Activated CD4-positive, alpha-beta memory T cell treated with anti-CD3 and anti-CD28 coated beads, Interleukin-2, amount 10 ng/mL, durations not matched to agents 7 days and 5 days (primary cell): ENCODE measurements at regions not wholly inside any gene's neighbourhood (a gene's known extent, or its start where the extent isn't known, plus 50 kb on each side); places are given as distances from the start of the nearest gene placed in this dataset.
"Not testable (repeated sequence)": the region's sequence is repeated elsewhere in the genome, so short reads cannot be mapped to it uniquely, and the experiment has no call there.

Experiments used
- CTCF ChIA-PET: fragments of 350-600 bp; sonication (Branson Sonifier 250); formaldehyde crosslinking; loops from one replicate; lab custom pipeline; 2021; ENCODE audit warnings: antibody characterized with exemption, inconsistent platforms; lab: Charles Lee
- POLR2A ChIA-PET: fragments of 350-600 bp; sonication (Branson Sonifier 250); formaldehyde crosslinking; loops from one replicate; lab custom pipeline; 2021; ENCODE audit warnings: antibody characterized with exemption; lab: Charles Lee
- DNase-seq: peaks from one replicate; pipeline ENCODE4 v3.0.0-alpha.2; 2020
- H3K27ac Mint-ChIP-seq: one replicate; pipeline ENCODE4 v1.8.0; 2021; ENCODE audit warnings: mild to moderate bottlenecking, mixed read lengths
- H3K27me3 Mint-ChIP-seq: one replicate; pipeline ENCODE4 v1.8.0; 2021; ENCODE audit warnings: mixed read lengths
- H3K36me3 Mint-ChIP-seq: one replicate; pipeline ENCODE4 v1.8.0; 2021; ENCODE audit warnings: low read depth, mixed read lengths
- H3K4me1 Mint-ChIP-seq: one replicate; pipeline ENCODE4 v1.8.0; 2021; ENCODE audit warnings: mixed read lengths
- H3K4me3 Mint-ChIP-seq: one replicate; pipeline ENCODE4 v1.8.0; 2021; ENCODE audit warnings: mild to moderate bottlenecking, mixed read lengths
- H3K9me3 Mint-ChIP-seq: one replicate; pipeline ENCODE4 v1.8.0; 2021; ENCODE audit warnings: mixed read lengths

DNA sequence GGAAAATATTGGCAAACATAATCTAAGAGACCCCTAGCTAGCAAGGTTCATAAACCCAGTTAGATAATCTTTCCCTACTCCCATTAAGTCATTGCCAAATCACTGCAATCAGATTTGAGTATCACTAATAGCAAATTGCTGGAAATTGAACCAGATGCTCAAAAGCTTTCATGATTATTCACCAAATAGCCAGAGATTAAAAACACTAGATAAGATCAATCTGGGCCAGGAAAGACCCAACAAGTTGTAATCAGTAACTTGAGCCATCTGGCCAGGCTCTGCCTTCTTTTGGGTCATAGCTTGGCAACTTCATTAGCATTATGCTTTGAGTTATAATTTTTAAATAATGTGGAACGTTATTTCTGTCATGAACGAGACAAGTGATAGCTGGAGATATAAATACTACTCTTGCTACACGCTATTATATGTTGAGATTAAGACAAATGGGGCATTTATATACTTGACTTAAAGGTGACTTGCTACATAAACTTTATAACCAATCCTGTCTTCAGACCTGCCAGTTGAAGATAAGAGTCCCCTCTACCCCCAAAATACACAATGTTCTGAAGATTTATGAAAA lies 196.6 kb upstream of the EDNRA start:
- no peak for DNase-seq
- Mint-ChIP-seq H3K4me1 (no peaks in the 10 kb centered on the region), H3K4me3 (no peak overlapping the region), H3K27ac (no peak overlapping the region), H3K36me3 (no peaks in the 10 kb centered on the region), H3K27me3 (no peaks in the 10 kb centered on the region), H3K9me3 (no peaks in the 10 kb centered on the region)
- ChIA-PET CTCF (no interaction called here), POLR2A (no interaction called here)

DNA sequence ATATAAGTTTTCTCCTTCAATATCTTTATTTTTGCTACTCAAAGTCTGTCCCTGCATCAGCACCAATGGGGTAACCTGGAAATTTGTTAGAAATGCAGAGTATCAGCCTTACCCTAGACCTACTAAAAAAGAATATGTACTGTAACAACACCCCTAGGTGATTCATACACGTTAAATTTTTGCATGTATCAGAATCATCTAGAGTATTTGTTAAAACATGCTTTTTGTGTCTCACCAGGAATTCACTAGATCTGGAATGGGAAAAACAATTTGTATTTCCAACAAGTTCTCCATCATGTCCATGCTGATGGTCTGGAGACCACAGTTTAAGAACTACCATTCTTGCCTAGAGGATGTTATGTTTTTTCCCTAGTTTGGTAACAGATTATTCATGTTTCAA lies 196.0 kb upstream of the EDNRA start:
- H3K4me3 Mint-ChIP-seq, result no peak overlapping the region
- no peaks in the 10 kb centered on the region for H3K36me3 Mint-ChIP-seq
- no peak overlapping the region for H3K27ac Mint-ChIP-seq
- H3K9me3 Mint-ChIP-seq, result no peaks in the 10 kb centered on the region
- no peak for DNase-seq
- H3K4me1 Mint-ChIP-seq, result no peaks in the 10 kb centered on the region
- CTCF ChIA-PET, result no interaction called here
- POLR2A ChIA-PET, result no interaction called here
- H3K27me3 Mint-ChIP-seq, result no peaks in the 10 kb centered on the region

DNA sequence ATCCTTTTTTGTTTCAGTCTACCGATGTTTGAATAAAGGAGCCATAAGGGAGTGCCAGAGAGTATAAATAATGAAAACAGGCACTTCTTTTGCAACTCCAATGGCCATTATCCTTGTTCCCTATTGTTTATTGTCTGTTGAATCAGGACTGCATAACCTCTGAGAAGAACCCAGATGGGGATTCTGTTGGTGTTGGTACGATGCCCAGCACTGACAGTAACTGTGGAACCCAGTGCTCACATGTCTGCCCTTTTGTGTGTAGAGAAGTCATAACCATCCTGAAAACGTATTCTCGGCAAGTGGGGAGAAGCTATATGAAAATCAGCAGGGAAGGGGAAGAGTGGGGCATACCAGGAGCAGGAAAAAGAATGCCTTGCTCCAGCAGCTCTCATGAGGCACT lies 195.1 kb upstream of the EDNRA start:
- no peaks in the 10 kb centered on the region for H3K9me3 Mint-ChIP-seq
- no peaks in the 10 kb centered on the region for H3K4me1 Mint-ChIP-seq
- CTCF ChIA-PET, result no interaction called here

DNA sequence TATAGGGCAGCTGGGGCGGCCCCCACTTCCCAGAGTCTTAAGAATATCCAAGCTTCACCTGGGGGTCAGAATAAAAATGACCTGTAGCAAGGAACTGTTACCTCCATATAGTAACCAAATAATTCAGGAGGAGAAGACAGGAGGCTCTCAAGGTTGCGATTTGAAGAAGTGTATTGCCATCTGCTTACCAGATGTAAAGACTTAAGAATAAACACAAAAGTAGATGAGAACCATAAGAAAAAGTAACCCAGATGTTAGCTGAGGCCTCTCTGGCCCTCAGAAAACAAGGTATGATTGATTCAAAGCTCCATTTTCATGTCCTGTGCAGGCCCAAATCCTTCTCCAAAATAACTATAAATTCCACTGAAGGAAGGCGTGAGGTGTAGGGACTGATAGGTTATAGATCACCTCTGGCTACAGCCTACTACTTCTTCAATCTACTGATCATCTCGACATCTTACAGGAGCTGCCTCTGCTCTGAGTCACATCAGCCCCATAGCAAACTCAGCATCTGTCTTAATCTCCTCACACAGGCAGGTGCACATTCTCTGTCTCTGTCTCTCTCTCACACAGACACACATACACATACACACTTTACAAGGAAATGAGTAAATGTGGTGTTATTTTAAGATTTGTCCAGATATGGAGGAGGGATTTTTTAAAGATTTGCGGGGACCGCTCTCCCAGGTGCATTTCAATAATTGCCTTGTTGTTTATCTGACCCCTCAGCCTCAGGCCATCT lies 193.9 kb upstream of the EDNRA start:
- Mint-ChIP-seq H3K36me3 (no peaks in the 10 kb centered on the region), H3K9me3 (no peaks in the 10 kb centered on the region), H3K4me1 (no peaks in the 10 kb centered on the region), H3K27me3 (no peaks in the 10 kb centered on the region), H3K27ac (no peak overlapping the region), H3K4me3 (no peak overlapping the region)
- no peak for DNase-seq
- ChIA-PET CTCF (no interaction called here), POLR2A (no interaction called here)

More for the DNA sequence above, 195.1 kb upstream of the EDNRA start:
- POLR2A ChIA-PET, result no interaction called here
- Mint-ChIP-seq H3K27ac (no peak overlapping the region), H3K27me3 (no peaks in the 10 kb centered on the region), H3K36me3 (no peaks in the 10 kb centered on the region), H3K4me3 (no peak overlapping the region)
- no peak for DNase-seq

DNA sequence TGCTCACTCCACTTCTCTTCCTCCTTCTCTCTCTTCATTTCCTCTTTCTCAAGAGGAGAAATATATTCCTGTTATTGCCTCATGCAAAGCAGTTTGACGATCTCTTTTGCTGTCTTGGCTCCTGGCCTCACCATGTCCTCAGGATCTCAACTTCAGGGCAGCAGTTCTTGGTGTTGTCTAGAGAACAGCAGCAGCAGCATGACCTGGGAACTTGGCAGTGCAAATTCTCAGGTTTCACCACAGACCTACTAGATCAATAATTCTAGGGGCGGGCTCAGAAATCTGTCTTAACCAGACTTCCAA lies 193.4 kb upstream of the EDNRA start:
- no peak overlapping the region for H3K27ac Mint-ChIP-seq
- H3K27me3 Mint-ChIP-seq, result no peaks in the 10 kb centered on the region
- ChIA-PET POLR2A (no interaction called here), CTCF (no interaction called here)
- no peak overlapping the region for H3K4me3 Mint-ChIP-seq
- no peaks in the 10 kb centered on the region for H3K4me1 Mint-ChIP-seq
- no peaks in the 10 kb centered on the region for H3K9me3 Mint-ChIP-seq
- DNase-seq, result no peak
- no peaks in the 10 kb centered on the region for H3K36me3 Mint-ChIP-seq

DNA sequence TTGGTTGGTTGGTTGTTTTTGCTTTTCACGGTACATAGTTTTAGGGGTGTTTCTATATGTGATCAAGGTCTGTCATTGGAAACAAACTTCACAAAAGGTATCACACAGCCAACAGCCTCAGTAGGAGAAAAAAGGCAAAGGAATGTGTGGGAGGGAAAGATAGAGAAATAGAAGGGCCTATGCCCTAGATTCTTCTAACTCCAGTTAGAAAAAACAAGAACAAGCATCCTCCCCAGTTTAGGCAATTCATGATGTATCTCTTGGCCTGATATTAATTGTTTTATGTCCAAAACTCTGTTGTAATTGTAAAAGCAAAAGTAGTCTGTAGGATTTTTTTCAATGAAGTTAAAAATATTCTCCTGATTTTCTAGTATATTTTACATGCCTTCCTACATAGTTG lies 192.4 kb upstream of the EDNRA start:
- ChIA-PET CTCF (no interaction called here), POLR2A (no interaction called here)

DNA sequence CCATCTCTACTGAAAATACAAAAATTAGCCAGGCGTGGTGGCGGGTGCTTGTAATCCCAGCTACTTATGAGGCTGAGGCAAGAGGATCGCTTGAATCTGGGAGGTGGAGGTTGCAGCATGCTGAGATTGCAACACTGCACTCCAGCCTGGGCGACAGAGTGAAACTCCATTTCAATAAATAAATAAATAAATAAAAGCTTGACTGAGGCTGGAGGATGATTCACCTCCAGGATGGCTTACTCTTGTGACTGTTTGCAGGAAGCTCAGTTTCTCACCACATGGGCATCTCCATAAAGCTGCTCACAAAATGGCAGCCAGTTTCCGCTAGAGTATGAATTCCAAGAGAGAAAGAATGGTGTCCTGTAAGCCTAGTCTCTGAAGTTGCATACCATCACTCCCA lies 191.7 kb upstream of the EDNRA start:
- no peak overlapping the region for H3K4me3 Mint-ChIP-seq
- no peaks in the 10 kb centered on the region for H3K36me3 Mint-ChIP-seq
- no peak for DNase-seq
- H3K27me3 Mint-ChIP-seq, result no peaks in the 10 kb centered on the region
- H3K4me1 Mint-ChIP-seq, result no peaks in the 10 kb centered on the region
- no peak overlapping the region for H3K27ac Mint-ChIP-seq
- CTCF ChIA-PET, result no interaction called here
- POLR2A ChIA-PET, result no interaction called here
- H3K9me3 Mint-ChIP-seq, result no peaks in the 10 kb centered on the region

More for the DNA sequence above, 192.4 kb upstream of the EDNRA start:
- no peak overlapping the region for H3K27ac Mint-ChIP-seq
- no peak overlapping the region for H3K4me3 Mint-ChIP-seq
- H3K9me3 Mint-ChIP-seq, result no peaks in the 10 kb centered on the region
- H3K27me3 Mint-ChIP-seq, result no peaks in the 10 kb centered on the region
- H3K36me3 Mint-ChIP-seq, result no peaks in the 10 kb centered on the region
- no peaks in the 10 kb centered on the region for H3K4me1 Mint-ChIP-seq
- no peak for DNase-seq

DNA sequence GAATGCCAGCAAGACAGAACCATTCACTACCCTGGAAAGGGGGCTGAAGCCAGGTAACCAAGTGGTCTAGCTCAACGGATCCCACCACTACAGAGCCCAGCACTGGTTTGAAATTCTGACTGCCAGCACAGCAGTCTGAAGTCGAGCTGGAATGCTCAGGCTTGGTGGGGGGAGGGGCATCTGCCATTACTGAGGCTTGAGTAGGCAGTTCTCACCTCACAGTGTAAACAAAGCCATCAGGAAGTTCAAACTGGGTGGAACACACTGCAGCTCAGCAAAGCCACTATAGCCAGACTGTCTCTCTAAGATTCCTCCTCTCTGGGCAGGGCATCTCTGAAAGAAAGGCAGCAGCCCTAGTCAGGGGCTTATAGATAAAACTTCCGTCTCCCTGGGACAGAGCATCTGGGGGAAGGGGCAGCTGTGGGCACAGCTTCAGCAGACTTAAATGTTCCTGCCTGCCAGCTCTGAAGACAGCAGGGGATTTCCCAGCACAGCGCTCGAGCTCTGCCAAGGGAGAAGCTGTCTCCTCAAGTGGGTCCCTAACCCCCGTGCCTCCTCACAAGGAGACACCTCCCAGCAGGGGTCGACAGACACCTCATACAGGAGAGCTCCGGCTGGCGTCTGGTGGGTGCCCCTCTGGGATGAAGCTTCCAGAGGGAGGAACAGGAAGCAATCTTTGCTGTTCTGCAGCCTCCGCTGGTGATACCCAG lies 188.1 kb upstream of the EDNRA start:
- POLR2A ChIA-PET, H3K4me3 Mint-ChIP-seq, CTCF ChIA-PET: not testable (repeated sequence)

DNA sequence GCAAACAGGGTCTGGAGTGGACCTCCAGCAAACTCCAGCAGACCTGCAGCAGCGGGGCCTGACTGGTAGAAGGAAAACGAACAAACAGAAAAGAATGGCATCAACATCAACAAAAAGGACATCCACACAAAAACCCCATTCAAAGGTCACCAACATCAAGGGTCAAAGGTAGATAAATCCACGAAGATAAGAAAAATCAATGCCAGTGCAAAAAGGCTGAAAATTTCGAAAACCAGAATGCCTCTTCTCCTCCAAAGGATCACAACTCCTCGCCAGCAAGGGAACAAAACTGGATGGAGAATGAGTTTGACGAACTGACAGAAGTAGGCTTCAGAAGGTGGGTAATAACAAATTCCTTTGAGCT lies 187.6 kb upstream of the EDNRA start:
- H3K36me3 Mint-ChIP-seq, H3K4me1 Mint-ChIP-seq, H3K27ac Mint-ChIP-seq, H3K27me3 Mint-ChIP-seq, DNase-seq, POLR2A ChIA-PET, H3K9me3 Mint-ChIP-seq, H3K4me3 Mint-ChIP-seq, CTCF ChIA-PET: not testable (repeated sequence)

More for the DNA sequence above, 188.1 kb upstream of the EDNRA start:
- not testable (repeated sequence) for H3K9me3 Mint-ChIP-seq, DNase-seq, H3K36me3 Mint-ChIP-seq, H3K27me3 Mint-ChIP-seq, H3K4me1 Mint-ChIP-seq, H3K27ac Mint-ChIP-seq

DNA sequence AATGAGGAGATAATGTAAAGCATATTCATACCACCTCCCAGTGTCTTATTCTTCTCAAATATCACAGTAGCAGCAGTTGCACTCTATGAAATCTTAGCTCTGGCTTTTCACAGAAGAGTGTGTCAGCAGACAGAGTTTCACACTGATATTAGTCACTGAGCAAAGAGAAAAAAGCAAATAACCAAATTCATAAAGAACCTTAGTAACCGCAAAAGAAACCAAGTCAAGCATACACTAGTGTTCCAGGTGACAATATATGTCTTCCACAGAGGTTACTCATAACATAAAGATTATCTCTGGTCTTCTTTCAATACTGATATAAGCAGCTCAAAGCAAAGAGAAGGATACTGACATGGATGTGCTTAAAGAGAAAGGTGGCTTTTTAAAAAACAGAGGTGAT lies 181.7 kb upstream of the EDNRA start:
- Mint-ChIP-seq H3K36me3 (no peaks in the 10 kb centered on the region), H3K27me3 (no peaks in the 10 kb centered on the region), H3K27ac (no peak overlapping the region), H3K4me3 (no peak overlapping the region), H3K4me1 (no peaks in the 10 kb centered on the region), H3K9me3 (no peaks in the 10 kb centered on the region)
- ChIA-PET POLR2A (no interaction called here), CTCF (no interaction called here)
- DNase-seq, result no peak

DNA sequence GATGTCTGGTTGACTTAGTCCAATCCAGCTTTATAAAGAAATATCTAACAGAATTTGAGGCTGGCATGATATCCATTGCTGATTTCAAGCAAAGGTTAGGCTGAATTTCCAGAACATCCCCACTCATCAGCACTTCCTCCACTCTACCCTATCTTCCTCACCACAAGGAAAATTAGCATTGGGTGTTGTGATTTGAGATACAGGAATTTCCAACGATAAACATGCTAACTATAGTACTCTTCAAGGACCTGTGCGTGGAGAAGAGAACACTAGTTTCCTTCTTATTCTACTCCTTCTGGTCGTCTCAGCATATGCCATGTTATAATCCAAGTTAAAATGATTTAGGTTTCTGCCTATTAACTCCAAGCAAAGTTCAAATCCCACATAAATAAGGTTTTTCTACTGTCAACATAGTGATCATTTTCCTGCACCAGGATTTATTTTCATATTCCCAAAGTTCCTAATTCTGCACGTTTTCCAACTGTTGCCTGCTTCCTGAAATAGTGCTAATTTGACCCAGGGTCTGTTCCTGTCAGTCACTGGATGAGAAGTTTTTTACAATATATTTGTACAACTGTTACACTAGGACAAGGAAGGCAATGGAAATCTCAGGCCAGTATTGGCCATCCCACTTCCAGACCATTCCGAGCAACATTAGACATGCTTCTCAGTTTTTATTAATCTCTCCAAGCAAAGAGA lies 177.6 kb upstream of the EDNRA start:
- H3K4me3 Mint-ChIP-seq, result no peak overlapping the region
- ChIA-PET CTCF (no interaction called here), POLR2A (no interaction called here)
- DNase-seq, result no peak
- no peaks in the 10 kb centered on the region for H3K27me3 Mint-ChIP-seq
- no peaks in the 10 kb centered on the region for H3K36me3 Mint-ChIP-seq
- no peak overlapping the region for H3K27ac Mint-ChIP-seq
- no peaks in the 10 kb centered on the region for H3K9me3 Mint-ChIP-seq
- no peaks in the 10 kb centered on the region for H3K4me1 Mint-ChIP-seq

DNA sequence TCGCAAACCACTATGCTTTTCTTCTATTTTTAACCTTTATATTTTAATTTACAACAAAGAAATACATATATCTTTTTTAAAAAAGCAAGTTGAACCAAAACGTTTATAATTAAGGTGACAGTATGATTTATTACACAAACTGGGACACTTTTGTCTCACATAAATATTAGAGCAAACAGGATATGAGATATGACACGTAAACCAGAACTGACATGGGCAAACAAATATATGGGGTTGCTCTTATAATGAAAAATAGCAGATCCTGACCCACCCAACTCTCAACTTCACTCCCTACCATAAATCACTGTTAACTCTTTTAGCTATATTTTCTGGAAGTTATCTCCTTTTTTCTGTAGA lies 177.0 kb upstream of the EDNRA start:
- no peak for DNase-seq
- H3K4me3 Mint-ChIP-seq, result no peak overlapping the region
- H3K27ac Mint-ChIP-seq, result no peak overlapping the region
- H3K4me1 Mint-ChIP-seq, result no peaks in the 10 kb centered on the region
- CTCF ChIA-PET, result no interaction called here
- no peaks in the 10 kb centered on the region for H3K27me3 Mint-ChIP-seq
- H3K9me3 Mint-ChIP-seq, result no peaks in the 10 kb centered on the region
- POLR2A ChIA-PET, result no interaction called here
- H3K36me3 Mint-ChIP-seq, result no peaks in the 10 kb centered on the region

DNA sequence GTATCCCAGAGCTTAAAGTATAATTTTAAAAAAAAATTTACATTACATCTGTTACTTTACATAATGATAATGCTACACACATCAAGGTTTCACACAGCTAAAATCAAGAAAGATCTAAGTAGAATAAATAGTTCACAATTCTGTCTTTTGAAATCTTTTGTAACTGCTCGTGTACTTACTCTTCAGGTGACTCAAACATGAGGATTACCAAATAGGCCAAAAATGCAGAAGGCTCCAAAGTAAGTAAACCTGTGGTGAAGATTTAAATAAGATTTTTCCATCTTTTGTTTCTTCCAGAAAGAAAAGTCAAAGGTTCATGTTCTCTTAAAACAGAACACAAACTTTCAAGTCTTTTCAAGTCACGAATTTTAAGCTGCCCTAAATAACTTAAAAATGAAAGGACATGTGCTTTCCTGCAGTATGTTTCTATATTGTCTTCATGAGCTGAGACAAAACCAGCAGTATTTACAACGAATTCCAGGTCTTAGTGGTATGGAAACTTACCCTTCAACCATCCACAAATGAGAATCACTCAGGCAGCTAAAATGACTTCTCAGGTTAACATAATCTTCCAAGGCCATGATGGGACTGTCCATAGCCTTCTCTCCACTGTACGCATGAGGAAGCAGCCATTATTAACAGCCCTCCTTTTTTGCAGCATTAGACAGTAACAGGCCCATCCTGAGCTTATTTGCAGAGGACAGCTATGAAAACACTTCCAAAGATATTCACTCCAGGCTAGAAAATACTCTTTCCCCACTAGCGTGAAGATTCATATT lies 172.8 kb upstream of the EDNRA start:
- Mint-ChIP-seq H3K4me1 (no peaks in the 10 kb centered on the region), H3K9me3 (no peaks in the 10 kb centered on the region), H3K4me3 (no peak overlapping the region), H3K27me3 (no peaks in the 10 kb centered on the region), H3K36me3 (no peaks in the 10 kb centered on the region), H3K27ac (no peak overlapping the region)
- ChIA-PET POLR2A (interaction anchor here (0.6 kb wide), 1 partner anchor 1869 kb away, joined by 3 read pairs; no protein-coding TSS in a partner anchor), CTCF (no interaction called here)
- DNase-seq, result no peak
